ENCODE measurements at regions not wholly inside any gene's neighbourhood (a gene's known extent, or its start where the extent isn't known, plus 50 kb on each side); places are given as distances from the start of the nearest gene placed in this dataset.

DNA sequence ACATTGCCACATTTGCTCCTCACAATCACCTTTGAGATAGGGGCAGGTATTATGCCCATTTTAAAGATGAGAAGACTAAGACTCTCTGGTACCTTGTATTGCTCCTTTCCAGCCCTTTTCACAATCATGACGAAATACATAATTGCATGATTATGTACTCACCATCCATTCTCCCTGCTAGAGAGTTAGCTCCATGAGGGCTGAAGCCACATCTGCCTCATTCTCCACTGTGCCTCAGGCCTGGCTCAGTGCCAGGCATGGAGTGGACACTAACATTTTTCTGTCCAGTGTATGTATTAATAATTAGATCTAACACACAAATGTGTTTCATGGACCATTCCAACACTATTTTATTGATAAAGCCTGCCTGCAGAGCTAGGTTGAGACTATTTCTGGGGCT lies 191.4 kb downstream of the MINAR1 start:
- TF ChIP-seq CTCF (conservative IDR thresholded peaks at IDR 0.05; ENCODE audit: low read depth, low read length): no peak
- TF ChIP-seq EZH2phosphoT487 (IDR thresholded peaks at IDR 0.05; ENCODE audit: borderline replicate concordance, low read length): no peak

Measured in PC-3 (cell line).